Body of pancreas (tissue), 4 donors: ENCODE measurements at regions not wholly inside any gene's neighbourhood (a gene's known extent, or its start where the extent isn't known, plus 50 kb on each side); places are given as distances from the start of the nearest gene placed in this dataset.

ENCODE experiments used
- POLR2A ChIP-seq, 3 donors: fragments of 450-650 bp; IDR thresholded peaks; one replicate each; pipeline ENCODE4 v1.6.1; 2016; ENCODE audit warnings: antibody characterized with exemption in 3 of 3, mild to moderate bottlenecking in 2 of 3
- TF ChIP-seq, protein P1 (sequence below), 7 experiments: fragments of 450-650 bp in 4 of 7; fragments of 200-600 bp in 3 of 7; sonication (generic) in 3 of 7; IDR thresholded peaks; one replicate each; pipeline ENCODE4 v1.5.1; 2016 to 2019; ENCODE audit warnings: antibody characterized with exemption in 7 of 7

DNA sequence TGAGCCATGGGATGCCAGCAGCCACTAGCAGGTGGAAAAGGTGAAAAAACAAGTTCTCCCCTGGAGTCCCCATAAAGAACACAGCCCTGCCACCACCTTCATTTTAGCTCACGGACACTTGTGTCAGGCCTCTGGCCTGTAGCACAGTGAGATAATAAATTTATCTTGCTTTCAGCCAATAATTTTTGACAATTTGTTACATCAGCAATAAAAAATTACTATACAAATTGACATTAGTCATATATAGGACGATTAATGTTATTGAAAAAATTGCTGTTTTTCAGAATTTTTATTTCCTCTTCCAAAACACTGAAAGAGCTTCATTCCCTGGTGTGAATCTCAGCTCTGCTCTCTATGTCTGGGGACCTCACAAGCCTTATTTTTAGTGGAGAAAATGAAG is 152.9 kb upstream of the ETV3 start:
- TF ChIP-seq, protein P1, sequence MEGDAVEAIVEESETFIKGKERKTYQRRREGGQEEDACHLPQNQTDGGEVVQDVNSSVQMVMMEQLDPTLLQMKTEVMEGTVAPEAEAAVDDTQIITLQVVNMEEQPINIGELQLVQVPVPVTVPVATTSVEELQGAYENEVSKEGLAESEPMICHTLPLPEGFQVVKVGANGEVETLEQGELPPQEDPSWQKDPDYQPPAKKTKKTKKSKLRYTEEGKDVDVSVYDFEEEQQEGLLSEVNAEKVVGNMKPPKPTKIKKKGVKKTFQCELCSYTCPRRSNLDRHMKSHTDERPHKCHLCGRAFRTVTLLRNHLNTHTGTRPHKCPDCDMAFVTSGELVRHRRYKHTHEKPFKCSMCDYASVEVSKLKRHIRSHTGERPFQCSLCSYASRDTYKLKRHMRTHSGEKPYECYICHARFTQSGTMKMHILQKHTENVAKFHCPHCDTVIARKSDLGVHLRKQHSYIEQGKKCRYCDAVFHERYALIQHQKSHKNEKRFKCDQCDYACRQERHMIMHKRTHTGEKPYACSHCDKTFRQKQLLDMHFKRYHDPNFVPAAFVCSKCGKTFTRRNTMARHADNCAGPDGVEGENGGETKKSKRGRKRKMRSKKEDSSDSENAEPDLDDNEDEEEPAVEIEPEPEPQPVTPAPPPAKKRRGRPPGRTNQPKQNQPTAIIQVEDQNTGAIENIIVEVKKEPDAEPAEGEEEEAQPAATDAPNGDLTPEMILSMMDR (IDR thresholded peaks at IDR 0.05) = no peak
- TF ChIP-seq POLR2A (IDR thresholded peaks at IDR 0.05) = no peak
